ENCODE measurements at regions not wholly inside any gene's neighbourhood (a gene's known extent, or its start where the extent isn't known, plus 50 kb on each side); places are given as distances from the start of the nearest gene placed in this dataset.

DNA sequence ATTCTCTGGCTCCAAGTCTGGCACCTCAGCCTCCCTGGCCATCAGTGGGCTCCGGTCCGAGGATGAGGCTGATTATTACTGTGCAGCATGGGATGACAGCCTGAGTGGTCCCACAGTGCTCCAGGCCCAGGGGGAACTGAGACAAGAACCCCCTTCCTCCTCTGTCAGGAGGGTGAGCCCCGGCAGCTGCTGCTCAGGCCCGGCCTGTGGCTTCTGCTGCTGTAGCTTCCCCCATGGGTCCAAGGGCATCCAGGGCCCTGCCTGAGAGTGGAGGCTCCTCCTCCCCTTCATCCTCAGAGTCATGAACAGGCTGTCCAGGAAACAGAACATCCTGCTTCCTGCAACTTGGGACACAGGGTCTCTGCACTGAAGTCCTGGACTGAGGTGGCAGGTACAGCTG is 113.6 kb downstream of the VPREB1 start:
- TF ChIP-seq ZBTB7A (IDR thresholded peaks at IDR 0.05; ENCODE audit: low read depth) (no peak), CREB1 (IDR thresholded peaks at IDR 0.05; ENCODE audit: low read depth) (no peak), NFIC (IDR thresholded peaks at IDR 0.05) (no peak), FOXM1 (IDR thresholded peaks at IDR 0.05; ENCODE audit: borderline replicate concordance, low read depth) (no peak), YY1 (IDR thresholded peaks at IDR 0.05; ENCODE audit: low read depth) (no peak), CEBPB (IDR thresholded peaks at IDR 0.05) (no peak), EGR1 (IDR thresholded peaks at IDR 0.05) (no peak), EP300 (IDR thresholded peaks at IDR 0.05; ENCODE audit: borderline replicate concordance) (no peak), TAF1 (IDR thresholded peaks at IDR 0.05; ENCODE audit: low read depth) (no peak), TEAD4 (IDR thresholded peaks at IDR 0.05) (no peak), RAD21 (IDR thresholded peaks at IDR 0.05; ENCODE audit: low read depth) (no peak), TCF12 (IDR thresholded peaks at IDR 0.05; ENCODE audit: low read depth) (no peak)
- TF ChIP-seq, protein P1, sequence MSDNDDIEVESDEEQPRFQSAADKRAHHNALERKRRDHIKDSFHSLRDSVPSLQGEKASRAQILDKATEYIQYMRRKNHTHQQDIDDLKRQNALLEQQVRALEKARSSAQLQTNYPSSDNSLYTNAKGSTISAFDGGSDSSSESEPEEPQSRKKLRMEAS (IDR thresholded peaks at IDR 0.05), result no peak
- TF ChIP-seq, protein P2, sequence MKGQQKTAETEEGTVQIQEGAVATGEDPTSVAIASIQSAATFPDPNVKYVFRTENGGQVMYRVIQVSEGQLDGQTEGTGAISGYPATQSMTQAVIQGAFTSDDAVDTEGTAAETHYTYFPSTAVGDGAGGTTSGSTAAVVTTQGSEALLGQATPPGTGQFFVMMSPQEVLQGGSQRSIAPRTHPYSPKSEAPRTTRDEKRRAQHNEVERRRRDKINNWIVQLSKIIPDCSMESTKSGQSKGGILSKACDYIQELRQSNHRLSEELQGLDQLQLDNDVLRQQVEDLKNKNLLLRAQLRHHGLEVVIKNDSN (IDR thresholded peaks at IDR 0.05), result no peak
- TF ChIP-seq, protein P3, sequence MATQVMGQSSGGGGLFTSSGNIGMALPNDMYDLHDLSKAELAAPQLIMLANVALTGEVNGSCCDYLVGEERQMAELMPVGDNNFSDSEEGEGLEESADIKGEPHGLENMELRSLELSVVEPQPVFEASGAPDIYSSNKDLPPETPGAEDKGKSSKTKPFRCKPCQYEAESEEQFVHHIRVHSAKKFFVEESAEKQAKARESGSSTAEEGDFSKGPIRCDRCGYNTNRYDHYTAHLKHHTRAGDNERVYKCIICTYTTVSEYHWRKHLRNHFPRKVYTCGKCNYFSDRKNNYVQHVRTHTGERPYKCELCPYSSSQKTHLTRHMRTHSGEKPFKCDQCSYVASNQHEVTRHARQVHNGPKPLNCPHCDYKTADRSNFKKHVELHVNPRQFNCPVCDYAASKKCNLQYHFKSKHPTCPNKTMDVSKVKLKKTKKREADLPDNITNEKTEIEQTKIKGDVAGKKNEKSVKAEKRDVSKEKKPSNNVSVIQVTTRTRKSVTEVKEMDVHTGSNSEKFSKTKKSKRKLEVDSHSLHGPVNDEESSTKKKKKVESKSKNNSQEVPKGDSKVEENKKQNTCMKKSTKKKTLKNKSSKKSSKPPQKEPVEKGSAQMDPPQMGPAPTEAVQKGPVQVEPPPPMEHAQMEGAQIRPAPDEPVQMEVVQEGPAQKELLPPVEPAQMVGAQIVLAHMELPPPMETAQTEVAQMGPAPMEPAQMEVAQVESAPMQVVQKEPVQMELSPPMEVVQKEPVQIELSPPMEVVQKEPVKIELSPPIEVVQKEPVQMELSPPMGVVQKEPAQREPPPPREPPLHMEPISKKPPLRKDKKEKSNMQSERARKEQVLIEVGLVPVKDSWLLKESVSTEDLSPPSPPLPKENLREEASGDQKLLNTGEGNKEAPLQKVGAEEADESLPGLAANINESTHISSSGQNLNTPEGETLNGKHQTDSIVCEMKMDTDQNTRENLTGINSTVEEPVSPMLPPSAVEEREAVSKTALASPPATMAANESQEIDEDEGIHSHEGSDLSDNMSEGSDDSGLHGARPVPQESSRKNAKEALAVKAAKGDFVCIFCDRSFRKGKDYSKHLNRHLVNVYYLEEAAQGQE (IDR thresholded peaks at IDR 0.05; ENCODE audit: low read depth), result no peak

DNA sequence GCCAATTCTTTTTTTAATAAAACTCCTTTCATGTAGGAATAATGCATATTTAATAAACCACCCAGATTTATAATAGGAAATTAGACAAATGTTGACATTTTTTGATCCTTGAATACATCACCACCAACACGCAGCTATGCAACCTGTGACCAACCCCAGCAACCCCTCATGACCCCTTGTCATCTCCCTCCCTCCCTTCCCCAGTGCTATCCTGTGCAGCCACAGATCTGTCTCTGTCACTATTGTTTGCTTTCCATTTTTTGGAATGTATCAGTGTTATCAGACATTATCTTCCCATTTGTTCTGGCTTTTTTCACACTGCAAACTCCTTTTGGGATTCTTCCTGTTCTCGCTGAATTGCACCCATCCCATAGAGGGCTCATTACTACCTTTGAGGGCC is 114.1 kb downstream of the VPREB1 start:
- TF ChIP-seq CREB1 (IDR thresholded peaks at IDR 0.05; ENCODE audit: low read depth) (no peak), YY1 (IDR thresholded peaks at IDR 0.05; ENCODE audit: low read depth) (no peak), TCF12 (IDR thresholded peaks at IDR 0.05; ENCODE audit: low read depth) (no peak), ZBTB7A (IDR thresholded peaks at IDR 0.05; ENCODE audit: low read depth) (no peak), EGR1 (IDR thresholded peaks at IDR 0.05) (no peak), FOXM1 (IDR thresholded peaks at IDR 0.05; ENCODE audit: borderline replicate concordance, low read depth) (no peak), TAF1 (IDR thresholded peaks at IDR 0.05; ENCODE audit: low read depth) (no peak)
- TF ChIP-seq, protein P3 (IDR thresholded peaks at IDR 0.05; ENCODE audit: low read depth), result no peak
- TF ChIP-seq, protein P1 (IDR thresholded peaks at IDR 0.05), result no peak

DNA sequence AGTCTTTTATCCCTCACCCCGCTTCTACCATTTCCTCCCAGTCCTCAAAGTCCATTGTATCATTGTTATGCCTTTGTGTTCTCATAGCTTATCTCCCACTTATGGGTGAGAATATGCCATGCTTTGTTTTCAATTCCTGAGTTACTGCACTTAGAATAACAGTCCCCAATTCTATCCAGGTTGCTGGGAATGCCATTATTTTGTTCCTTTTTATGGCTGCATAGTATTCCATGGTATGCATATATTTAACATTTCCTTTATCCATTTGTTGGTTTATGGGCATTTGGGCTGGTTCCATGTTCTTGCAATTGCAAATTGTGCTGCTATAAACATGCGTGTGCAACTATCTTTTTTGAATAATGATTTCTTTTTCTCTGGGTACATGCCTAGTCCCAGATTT is 114.9 kb downstream of the VPREB1 start:
- no peak for TF ChIP-seq TEAD4 (IDR thresholded peaks at IDR 0.05)
- no peak for TF ChIP-seq TCF12 (IDR thresholded peaks at IDR 0.05; ENCODE audit: low read depth)
- TF ChIP-seq, protein P1 (IDR thresholded peaks at IDR 0.05), result no peak
- no peak for TF ChIP-seq NFIC (IDR thresholded peaks at IDR 0.05)
- TF ChIP-seq EGR1 (IDR thresholded peaks at IDR 0.05), result no peak
- TF ChIP-seq YY1 (IDR thresholded peaks at IDR 0.05; ENCODE audit: low read depth), result no peak
- no peak for TF ChIP-seq ZBTB7A (IDR thresholded peaks at IDR 0.05; ENCODE audit: low read depth)
- TF ChIP-seq, protein P3 (IDR thresholded peaks at IDR 0.05; ENCODE audit: low read depth), result no peak
- no peak for TF ChIP-seq CEBPB (IDR thresholded peaks at IDR 0.05)

DNA sequence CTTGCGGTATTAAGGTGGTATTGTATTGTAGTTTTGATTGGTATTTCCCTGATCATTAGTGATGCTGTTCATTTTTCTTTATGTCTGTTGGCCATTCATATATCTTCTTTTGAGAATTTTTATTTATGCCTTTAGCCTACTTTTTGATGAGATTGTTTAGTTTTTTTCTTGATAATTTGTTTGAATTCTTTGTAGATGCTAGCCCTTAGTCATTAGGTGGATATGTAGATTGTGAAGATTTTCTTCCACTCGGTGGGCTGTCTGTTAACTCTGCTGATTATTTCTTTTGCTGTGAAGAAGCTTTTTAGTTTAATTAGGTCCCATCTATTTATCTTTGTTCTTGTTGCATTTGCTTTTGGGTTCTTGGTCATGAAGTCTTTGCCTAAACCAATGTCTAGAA is 115.4 kb downstream of the VPREB1 start:
- TF ChIP-seq NFIC (IDR thresholded peaks at IDR 0.05) (no peak), FOXM1 (IDR thresholded peaks at IDR 0.05; ENCODE audit: borderline replicate concordance, low read depth) (no peak), RAD21 (IDR thresholded peaks at IDR 0.05; ENCODE audit: low read depth) (no peak), ZBTB7A (IDR thresholded peaks at IDR 0.05; ENCODE audit: low read depth) (no peak), TAF1 (IDR thresholded peaks at IDR 0.05; ENCODE audit: low read depth) (no peak), TEAD4 (IDR thresholded peaks at IDR 0.05) (no peak), CREB1 (IDR thresholded peaks at IDR 0.05; ENCODE audit: low read depth) (no peak)
- TF ChIP-seq, protein P1 (IDR thresholded peaks at IDR 0.05), result no peak
- TF ChIP-seq, protein P3 (IDR thresholded peaks at IDR 0.05; ENCODE audit: low read depth), result no peak
- TF ChIP-seq, protein P2 (IDR thresholded peaks at IDR 0.05), result no peak
